ENCODE measurements at regions not wholly inside any gene's neighbourhood (a gene's known extent, or its start where the extent isn't known, plus 50 kb on each side); places are given as distances from the start of the nearest gene placed in this dataset.

- DNase-seq = no peak
Observed at GRCh38 chr2:226002438-226002837, 602.9 kb downstream of the NYAP2 start.

GRCh38 chr2:226001716-226002115, 602.2 kb downstream of the NYAP2 start:
- DNase-seq = no peak

- no peak for DNase-seq
Observed at GRCh38 chr2:225999692-226000091, 600.2 kb downstream of the NYAP2 start.

GRCh38 chr2:225998653-225999052, 599.1 kb downstream of the NYAP2 start:
- DNase-seq = no peak

GRCh38 chr2:225998116-225998515, 598.6 kb downstream of the NYAP2 start:
- no peak for DNase-seq

- no peak for DNase-seq
Observed at GRCh38 chr2:225996462-225996828, 596.9 kb downstream of the NYAP2 start.

- no peak for DNase-seq
Observed at GRCh38 chr2:225995796-225996461, 596.4 kb downstream of the NYAP2 start.

- DNase-seq = no peak
Observed at GRCh38 chr2:225994748-225995405, 595.4 kb downstream of the NYAP2 start.

- DNase-seq = no peak
Observed at GRCh38 chr2:225993430-225993829, 593.9 kb downstream of the NYAP2 start.

GRCh38 chr2:225989809-225990208, 590.3 kb downstream of the NYAP2 start:
- no peak for DNase-seq

- no peak for DNase-seq
Observed at GRCh38 chr2:225980372-225980771, 580.9 kb downstream of the NYAP2 start.

- no peak for DNase-seq
Observed at GRCh38 chr2:225971433-225971832, 571.9 kb downstream of the NYAP2 start.

GRCh38 chr2:225948903-225949302, 549.4 kb downstream of the NYAP2 start:
- no peak for DNase-seq

GRCh38 chr2:225938991-225939390, 539.5 kb downstream of the NYAP2 start:
- no peak for DNase-seq

GRCh38 chr2:225937625-225938187, 538.2 kb downstream of the NYAP2 start:
- no peak for DNase-seq

- DNase-seq = no peak
Observed at GRCh38 chr2:225932811-225933413, 533.4 kb downstream of the NYAP2 start.

GRCh38 chr2:225930687-225931086, 531.2 kb downstream of the NYAP2 start:
- no peak for DNase-seq

- no peak for DNase-seq
Observed at GRCh38 chr2:225920621-225921220, 521.2 kb downstream of the NYAP2 start.

- DNase-seq = no peak
Observed at GRCh38 chr2:225916692-225917091, 517.2 kb downstream of the NYAP2 start.

- no peak for DNase-seq
Observed at GRCh38 chr2:225911019-225911418, 511.5 kb downstream of the NYAP2 start.

- no peak for DNase-seq
Observed at GRCh38 chr2:225895126-225895525, 495.6 kb downstream of the NYAP2 start.

- no peak for DNase-seq
Observed at GRCh38 chr2:225894236-225894980, 494.9 kb downstream of the NYAP2 start.

GRCh38 chr2:225893151-225893550, 493.6 kb downstream of the NYAP2 start:
- no peak for DNase-seq
